ENCODE measurements at regions not wholly inside any gene's neighbourhood (a gene's known extent, or its start where the extent isn't known, plus 50 kb on each side); places are given as distances from the start of the nearest gene placed in this dataset.
"Not testable (repeated sequence)": the region's sequence is repeated elsewhere in the genome, so short reads cannot be mapped to it uniquely, and the experiment has no call there.

- DNase-seq = no peak
These were observed 224.8 kb upstream of the NOCT start for GRCh38 chr4:138790706-138791340.

GRCh38 chr4:138789796-138790195 lies 225.8 kb upstream of the NOCT start:
- no peak for DNase-seq

DNA sequence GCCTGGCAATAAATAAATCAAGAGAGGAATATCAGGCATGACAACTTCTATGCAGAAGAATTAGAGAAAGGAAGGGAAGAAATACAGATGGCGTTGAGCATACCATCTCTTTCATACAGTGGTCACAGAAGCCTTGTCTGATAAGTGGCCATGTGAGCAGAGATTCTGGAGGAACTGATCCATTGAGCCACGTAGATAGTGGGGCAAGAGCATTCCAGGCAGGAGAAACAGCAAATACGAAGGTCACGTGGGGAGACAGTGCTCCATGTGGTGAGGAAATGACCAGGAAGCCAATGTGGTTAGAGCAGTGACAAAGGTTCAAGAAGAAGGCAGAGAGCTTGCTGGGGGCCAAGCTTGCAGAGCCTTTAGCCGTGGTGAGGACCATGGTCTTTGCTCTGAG lies 226.7 kb upstream of the NOCT start:
- DNase-seq = no peak

DNA sequence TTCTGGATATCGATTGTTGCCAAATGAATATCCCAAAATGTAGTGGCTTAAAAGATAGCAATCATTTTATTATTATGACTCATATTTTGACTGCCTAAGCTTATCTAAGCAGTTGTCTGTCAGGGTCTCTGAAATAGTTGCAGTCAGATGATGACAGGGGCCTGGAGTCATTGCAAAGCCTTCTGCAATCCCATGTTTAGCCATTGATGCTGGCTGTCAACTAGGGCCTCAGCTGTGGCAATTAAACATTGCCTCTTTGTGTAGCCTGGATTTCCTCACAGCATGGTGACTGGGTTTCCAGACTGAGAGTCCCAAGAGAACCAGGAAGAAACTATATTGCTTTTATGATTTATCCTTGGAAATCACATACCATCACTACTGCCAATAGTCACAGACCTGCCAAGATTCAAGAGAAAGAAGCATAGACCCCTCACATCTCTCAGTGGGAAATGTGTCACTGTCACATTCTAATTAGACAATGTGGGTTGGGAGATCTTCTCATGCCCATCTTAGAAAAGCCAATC lies 227.3 kb upstream of the NOCT start:
- no peak for DNase-seq

GRCh38 chr4:138779761-138780160 lies 235.8 kb upstream of the NOCT start:
- DNase-seq = not testable (repeated sequence)

- DNase-seq = no peak
These were observed 239.7 kb upstream of the NOCT start for GRCh38 chr4:138775890-138776289.

GRCh38 chr4:138775489-138775888 lies 240.1 kb upstream of the NOCT start:
- DNase-seq = no peak

DNA sequence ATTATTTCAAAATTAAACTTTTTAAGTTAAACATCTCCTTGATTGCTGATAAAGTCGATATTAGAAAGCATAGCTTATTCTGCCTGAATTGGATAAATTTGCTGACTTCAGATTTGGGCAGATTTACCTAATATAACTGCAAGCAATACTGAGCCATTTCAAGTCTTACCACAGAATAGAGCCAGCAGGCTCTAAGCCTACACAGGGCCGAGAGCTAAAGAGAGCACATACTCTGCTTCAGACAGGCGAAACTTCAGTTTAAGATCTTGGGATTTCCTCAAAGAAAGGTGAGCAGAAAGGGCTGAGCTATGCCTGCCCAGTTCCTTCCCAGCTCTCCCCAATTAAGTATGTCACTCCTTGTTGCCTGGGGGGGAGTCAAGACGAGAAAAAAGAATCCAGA lies 240.6 kb upstream of the NOCT start:
- no peak for DNase-seq

DNA sequence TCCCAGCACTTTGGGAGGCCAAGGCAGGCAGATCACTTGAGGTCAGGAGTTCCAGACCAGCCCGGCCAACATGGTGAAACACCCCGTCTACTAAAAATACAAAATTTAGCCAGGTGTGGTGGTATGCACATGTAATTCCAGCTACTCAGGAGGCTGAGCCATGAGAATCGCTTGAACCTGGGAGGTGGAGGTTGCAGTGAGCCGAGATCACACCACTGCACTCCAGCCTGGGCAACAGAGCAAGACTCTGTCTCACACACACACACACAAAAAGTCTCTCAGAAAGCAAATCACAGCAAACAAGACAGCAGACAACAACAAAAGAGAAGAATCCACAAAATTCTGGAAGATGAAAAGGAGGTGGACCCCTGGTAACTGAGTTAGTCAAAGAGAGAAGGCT lies 241.5 kb upstream of the NOCT start:
- DNase-seq = not testable (repeated sequence)

DNA sequence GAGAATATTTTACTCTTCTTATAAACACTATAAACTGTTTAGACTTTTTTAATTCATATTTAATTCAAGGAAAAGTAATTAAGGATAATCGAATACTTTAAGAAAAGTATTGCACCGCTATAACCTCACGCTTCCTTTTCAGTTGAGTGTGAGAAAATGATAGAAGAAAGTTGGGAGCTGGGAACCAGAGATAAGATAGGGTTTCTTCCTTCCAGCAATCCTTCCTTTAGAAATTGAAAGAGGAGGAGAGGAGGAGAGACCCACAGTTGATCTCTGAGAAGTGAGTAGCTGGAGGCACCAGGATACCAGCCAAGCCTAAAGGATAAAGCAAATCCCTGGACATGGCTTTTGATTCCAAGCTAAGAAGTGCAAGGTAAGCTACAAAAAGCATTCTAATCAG lies 242.3 kb upstream of the NOCT start:
- no peak for DNase-seq

DNA sequence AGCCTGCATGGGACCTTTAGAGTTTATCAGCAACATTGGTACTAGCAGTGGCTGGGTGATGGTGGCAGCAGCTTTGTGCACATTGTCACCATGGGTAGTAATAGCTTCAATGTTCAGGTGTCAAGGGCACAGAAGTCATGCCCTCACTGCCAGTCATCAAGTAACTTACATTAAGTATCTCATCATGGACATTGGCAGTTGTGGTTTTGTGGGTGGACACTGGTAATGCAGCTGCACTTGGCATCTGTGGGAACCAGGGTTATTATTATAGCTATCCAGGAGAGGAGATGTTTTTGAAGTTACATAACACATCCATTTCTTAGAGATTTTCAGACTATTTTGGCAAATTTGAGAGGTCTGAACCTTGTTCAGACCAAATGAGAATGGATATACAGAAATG lies 243.2 kb upstream of the NOCT start:
- DNase-seq = no peak

GRCh38 chr4:138770818-138771217 lies 244.8 kb upstream of the NOCT start:
- DNase-seq = no peak

- DNase-seq = no peak
These were observed 249.2 kb upstream of the NOCT start for GRCh38 chr4:138766332-138766731.

GRCh38 chr4:138765442-138765841 lies 250.1 kb upstream of the NOCT start:
- no peak for DNase-seq

DNA sequence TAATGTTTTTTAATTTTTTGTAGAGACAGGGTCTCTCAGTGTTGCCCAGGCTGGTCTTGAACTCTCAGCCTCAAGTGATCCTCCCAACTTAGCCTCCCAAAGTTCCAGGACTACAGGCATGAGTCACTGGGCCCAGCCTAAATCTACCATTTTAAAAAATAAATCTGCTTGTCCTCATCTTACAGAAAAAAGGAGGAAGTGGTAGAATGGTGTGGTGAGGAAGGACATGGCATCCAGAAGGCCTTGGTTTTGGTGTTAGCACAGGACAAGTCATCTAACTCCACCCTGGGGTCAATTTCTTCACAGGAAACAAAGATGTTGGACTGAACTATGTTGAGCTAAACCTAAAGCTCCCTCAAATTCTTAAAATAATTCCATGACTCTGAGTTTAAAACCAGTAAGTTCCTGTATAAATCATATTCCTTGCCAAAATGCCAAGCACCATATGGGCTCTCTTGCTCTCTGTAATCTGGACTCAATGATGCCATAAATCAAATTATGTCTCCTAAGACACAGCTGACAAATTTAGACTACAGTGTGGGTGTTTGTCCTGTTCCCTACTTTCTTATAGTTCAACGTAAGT lies 253.9 kb upstream of the NOCT start:
- DNase-seq = no peak

DNA sequence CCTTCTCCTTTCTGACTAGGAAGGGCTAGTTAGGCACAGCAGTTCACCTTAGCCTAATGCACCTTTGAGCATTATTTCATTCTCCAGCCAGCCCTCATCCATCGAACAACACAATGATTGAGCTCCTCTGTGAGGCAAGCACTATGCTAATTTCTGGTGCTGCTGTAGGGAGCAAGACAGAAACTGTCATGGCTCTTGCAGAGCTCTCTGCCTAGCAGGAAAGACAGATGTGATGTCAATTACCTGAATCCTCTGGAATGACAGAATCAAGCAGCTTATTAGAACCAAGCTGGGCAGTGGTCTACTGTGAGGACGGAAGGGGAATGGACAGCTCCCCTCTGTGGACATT lies 256.1 kb upstream of the NOCT start:
- DNase-seq = no peak

DNA sequence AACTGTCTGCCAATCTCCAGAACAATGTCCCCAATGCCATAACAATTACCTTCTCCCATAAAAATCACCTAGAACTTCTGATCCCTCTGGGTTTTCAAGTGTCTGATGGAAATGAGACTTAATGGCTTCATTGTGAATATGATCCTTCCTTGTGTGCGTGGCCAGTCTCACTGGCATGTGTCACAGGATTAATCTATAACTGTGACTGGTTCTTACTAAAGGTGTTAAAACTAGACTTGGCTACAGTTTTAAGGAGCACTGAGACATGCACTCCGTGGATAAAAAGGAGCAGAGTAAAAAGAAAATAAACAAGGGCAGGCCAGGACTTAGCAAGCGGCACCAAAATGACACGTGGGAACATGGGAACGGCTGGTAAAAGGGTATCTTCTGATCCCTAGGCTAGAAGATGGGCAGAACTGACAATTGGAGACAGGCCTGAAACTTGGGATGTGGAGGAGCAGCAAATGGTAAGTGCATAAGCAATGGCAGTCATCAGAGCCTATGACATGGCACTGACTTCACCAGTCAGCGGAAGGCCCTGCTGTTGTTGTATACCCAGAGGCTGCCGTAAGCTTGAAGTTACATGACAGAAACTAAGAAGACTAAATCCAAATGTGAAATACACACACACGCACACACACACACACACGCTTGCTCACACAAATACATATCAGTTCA lies 256.6 kb upstream of the NOCT start:
- DNase-seq = no peak

DNA sequence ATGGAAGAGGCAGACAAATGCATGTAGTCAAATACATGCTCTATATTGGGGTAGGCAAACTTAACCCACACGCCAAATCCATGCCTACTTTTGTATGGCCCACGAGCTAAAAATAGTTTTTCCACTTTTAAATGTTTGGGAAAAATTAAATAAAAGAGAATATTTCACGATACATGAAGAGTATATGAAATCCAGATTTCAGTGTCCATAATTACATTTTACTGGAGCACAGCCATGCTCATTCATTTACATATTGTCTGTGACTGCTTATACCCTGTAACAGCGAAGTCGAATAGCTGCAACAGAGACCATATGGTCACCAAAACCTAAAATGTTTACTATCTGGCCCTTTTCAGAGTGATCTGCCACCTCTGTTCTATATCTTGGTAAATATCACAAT lies 257.4 kb upstream of the NOCT start:
- no peak for DNase-seq

DNA sequence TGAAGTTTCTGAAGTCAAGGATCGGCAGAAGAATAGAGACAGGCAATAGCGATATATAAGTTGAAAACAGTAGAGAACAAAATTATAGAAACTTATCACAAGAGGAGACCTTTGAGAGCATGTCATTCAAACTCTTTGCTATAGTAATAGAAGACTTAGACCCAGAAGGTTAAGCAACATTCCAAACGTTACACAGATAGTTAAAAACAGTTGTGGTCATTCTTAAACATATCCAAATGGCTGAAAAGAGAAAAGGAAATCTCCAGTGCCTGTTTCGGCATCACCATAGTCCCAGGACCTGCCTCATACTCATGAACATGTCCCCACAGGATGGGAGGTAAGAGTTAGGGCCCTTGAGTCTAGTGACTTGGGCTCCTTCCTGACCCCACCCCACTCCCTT lies 258.1 kb upstream of the NOCT start:
- DNase-seq = no peak

DNA sequence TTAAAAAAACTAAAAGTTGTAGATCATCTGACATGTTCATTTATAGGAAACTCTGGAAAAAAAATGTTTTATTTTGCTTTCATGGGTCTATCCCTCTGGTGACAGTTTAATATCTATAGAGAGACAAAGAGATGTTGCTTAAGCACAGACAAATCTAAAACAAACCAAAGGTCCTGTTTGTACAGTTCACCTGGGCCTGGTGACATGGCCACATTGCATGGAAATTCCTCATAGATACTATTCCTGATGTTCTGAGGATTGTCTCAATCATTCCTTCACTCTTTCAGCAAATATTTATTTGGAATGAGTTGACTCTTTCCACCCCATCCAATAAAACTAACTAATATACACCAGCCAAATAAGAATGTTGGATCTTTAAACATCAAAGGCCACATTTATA lies 259.1 kb upstream of the NOCT start:
- DNase-seq = no peak

- no peak for DNase-seq
These were observed 264.3 kb upstream of the NOCT start for GRCh38 chr4:138751309-138751708.

DNA sequence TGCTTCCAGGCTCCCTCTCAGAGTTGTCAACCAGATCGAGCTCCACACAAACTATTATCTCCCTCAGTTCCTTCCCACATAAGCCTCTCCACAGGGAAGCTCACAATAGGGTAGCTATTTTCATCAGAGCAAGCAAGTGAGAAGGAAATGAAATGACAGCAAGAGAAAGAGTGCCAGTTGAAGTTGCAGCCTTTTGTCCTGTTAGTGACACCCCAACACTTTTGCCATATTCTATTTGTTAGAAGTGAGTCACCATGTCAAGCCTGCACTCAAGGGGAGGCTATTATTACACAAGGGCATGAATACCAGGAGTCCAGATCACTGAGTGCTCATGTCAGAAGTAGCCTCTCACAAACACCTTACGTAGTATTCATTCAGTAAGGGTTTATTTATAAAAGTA lies 266.3 kb upstream of the NOCT start:
- no peak for DNase-seq

GRCh38 chr4:138741766-138742377 lies 273.7 kb upstream of the NOCT start:
- no peak for DNase-seq

Measured in SW 1271 (cell line).